Progenitor cell of endocrine pancreas (in vitro differentiated cells): ENCODE measurements at regions not wholly inside any gene's neighbourhood (a gene's known extent, or its start where the extent isn't known, plus 50 kb on each side); places are given as distances from the start of the nearest gene placed in this dataset.

Experiments used
- DNase-seq: peaks from one replicate; pipeline ENCODE4 v3.0.0; 2021; ENCODE audit warnings: low spot score; ENCODE audit not compliant: unreplicated experiment
- H3K27ac Mint-ChIP-seq: 2 replicates; pipeline ENCODE4 v1.8.0; 2021; ENCODE audit warnings: mild to moderate bottlenecking, moderate library complexity, mixed read lengths
- H3K27me3 Mint-ChIP-seq: 2 replicates; pipeline ENCODE4 v1.8.0; 2021; ENCODE audit warnings: mixed read lengths
- H3K36me3 Mint-ChIP-seq: 2 replicates; pipeline ENCODE4 v1.8.0; 2022; ENCODE audit warnings: mixed read lengths; ENCODE audit not compliant: insufficient read depth
- H3K4me1 Mint-ChIP-seq: 2 replicates; pipeline ENCODE4 v1.8.0; 2021; ENCODE audit warnings: low read depth, mixed read lengths
- H3K4me3 Mint-ChIP-seq: 2 replicates; pipeline ENCODE4 v1.8.0; 2021; ENCODE audit warnings: low read depth, mild to moderate bottlenecking, moderate library complexity, mixed read lengths
- H3K9me3 Mint-ChIP-seq: 2 replicates; pipeline ENCODE4 v1.8.0; 2021; ENCODE audit warnings: low read depth, mixed read lengths
- CTCF ChIP-seq: fragments of 200-600 bp; sonication (generic); IDR thresholded peaks from one replicate; pipeline ENCODE4 v1.5.0; 2021; ENCODE audit warnings: antibody characterized with exemption, mild to moderate bottlenecking; ENCODE audit not compliant: unreplicated experiment

- Mint-ChIP-seq H3K36me3 (no peaks in the 10 kb centered on the region), H3K27ac (no peak overlapping the region), H3K27me3 (no peaks in the 10 kb centered on the region), H3K4me3 (no peak overlapping the region), H3K4me1 (no peaks in the 10 kb centered on the region), H3K9me3 (no peaks in the 10 kb centered on the region)
- DNase-seq: no peak
- TF ChIP-seq CTCF: no peak
Measured at GRCh38 chr15:29356786-29357185, 87.2 kb upstream of the NSMCE3 start.

DNA sequence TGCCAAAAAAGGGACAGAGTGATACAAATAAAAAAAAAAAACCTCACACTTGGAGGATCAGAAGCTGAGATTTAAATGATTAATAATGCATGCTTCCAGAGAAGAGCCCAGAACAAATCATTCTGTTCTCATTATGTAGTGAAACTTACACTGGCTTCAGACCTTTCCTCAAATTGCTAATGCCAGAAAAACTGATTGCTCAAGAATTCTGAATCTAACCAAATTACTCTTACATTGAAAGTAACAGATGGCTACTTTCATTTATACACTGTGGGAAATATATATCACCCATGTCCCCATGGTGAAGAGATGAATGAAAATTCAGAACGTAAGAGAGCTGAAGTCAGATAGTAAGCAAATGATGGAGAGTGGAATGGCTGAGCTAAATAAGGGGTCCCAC is 85.9 kb upstream of the NSMCE3 start:
- no peak for TF ChIP-seq CTCF
- Mint-ChIP-seq H3K4me1 (no peaks in the 10 kb centered on the region), H3K4me3 (no peak overlapping the region), H3K27me3 (no peaks in the 10 kb centered on the region), H3K27ac (no peak overlapping the region), H3K36me3 (no peaks in the 10 kb centered on the region), H3K9me3 (no peaks in the 10 kb centered on the region)
- DNase-seq: no peak

DNA sequence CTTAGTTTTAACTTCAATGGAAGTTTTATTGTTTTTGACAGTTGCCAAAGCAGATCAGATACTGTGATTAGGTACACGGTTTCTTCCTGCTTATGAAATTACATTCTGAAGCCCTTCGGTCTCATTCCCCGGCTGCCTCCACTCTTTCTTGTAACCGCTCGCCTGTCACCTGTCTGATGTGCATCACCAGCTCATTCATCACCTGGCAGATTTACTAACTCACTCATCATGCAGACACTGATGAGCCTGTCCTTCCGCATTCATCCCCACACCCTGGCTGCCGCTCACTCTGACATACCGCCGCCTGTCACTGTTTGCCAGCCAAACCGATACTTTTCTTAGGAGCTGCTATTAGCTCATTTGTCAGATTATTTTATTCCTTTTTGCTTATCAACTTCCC is 82.8 kb upstream of the NSMCE3 start:
- Mint-ChIP-seq H3K27ac (no peak overlapping the region), H3K4me3 (no peak overlapping the region), H3K9me3 (no peaks in the 10 kb centered on the region), H3K27me3 (peaks cover 12% of the 10 kb centered on the region), H3K4me1 (no peaks in the 10 kb centered on the region), H3K36me3 (no peaks in the 10 kb centered on the region)
- no peak for TF ChIP-seq CTCF
- no peak for DNase-seq

DNA sequence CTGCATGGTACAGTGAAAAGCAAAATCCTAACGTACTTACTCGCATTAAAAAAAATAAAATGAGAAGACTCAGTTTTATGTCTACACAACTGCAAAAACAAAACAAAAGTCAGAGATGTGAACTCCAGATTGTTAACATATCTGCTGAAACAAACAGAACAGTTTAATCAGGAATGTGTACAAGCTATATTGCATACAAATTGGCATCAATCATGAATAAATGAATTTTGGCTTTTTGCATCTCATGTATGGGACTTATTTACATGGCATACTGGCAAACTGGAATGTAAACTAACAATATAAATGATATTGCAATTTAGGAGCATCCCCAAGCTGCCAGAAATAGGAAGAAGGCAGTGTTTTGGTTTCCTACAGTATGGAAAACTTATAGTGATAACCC is 79.6 kb upstream of the NSMCE3 start:
- H3K9me3 Mint-ChIP-seq: no peaks in the 10 kb centered on the region
- H3K27me3 Mint-ChIP-seq: peaks cover 28% of the 10 kb centered on the region
- no peak overlapping the region for H3K4me3 Mint-ChIP-seq
- no peaks in the 10 kb centered on the region for H3K4me1 Mint-ChIP-seq
- no peak for DNase-seq
- no peaks in the 10 kb centered on the region for H3K36me3 Mint-ChIP-seq
- no peak overlapping the region for H3K27ac Mint-ChIP-seq
- TF ChIP-seq CTCF: no peak

- DNase-seq: no peak
- H3K27ac Mint-ChIP-seq: no peak overlapping the region
- no peaks in the 10 kb centered on the region for H3K36me3 Mint-ChIP-seq
- H3K9me3 Mint-ChIP-seq: no peaks in the 10 kb centered on the region
- no peaks in the 10 kb centered on the region for H3K4me1 Mint-ChIP-seq
- no peak overlapping the region for H3K4me3 Mint-ChIP-seq
- peaks cover 28% of the 10 kb centered on the region for H3K27me3 Mint-ChIP-seq
- TF ChIP-seq CTCF: no peak
Measured at GRCh38 chr15:29348336-29348914, 78.8 kb upstream of the NSMCE3 start.
